Mucosa of descending colon (tissue), 3 donors: ENCODE measurements at regions not wholly inside any gene's neighbourhood (a gene's known extent, or its start where the extent isn't known, plus 50 kb on each side); places are given as distances from the start of the nearest gene placed in this dataset.

ENCODE experiments used
- ATAC-seq: fragments of 200-7000 bp; cut with Tn5 transposase; one replicate; pipeline ENCODE4 v1.9.1; 2020; ENCODE audit warnings: mild to moderate bottlenecking, moderate library complexity
- DNase-seq, 3 donors: peaks; one replicate each; pipeline ENCODE4 v3.0.0-alpha.2; 2020
- H3K36me3 ChIP-seq: fragments of 200-600 bp; one replicate; pipeline ENCODE4 v1.8.0; 2021; ENCODE audit warnings: low read depth, mild to moderate bottlenecking
- H3K4me1 ChIP-seq: fragments of 200-600 bp; one replicate; pipeline ENCODE4 v1.8.0; 2021; ENCODE audit warnings: low read depth, mild to moderate bottlenecking
- H3K4me3 ChIP-seq: fragments of 200-600 bp; one replicate; pipeline ENCODE4 v1.8.0; 2021; ENCODE audit warnings: mild to moderate bottlenecking
- H3K9me3 ChIP-seq: fragments of 200-600 bp; one replicate; pipeline ENCODE4 v1.8.0; 2021; ENCODE audit warnings: mild to moderate bottlenecking
- CTCF ChIP-seq: fragments of 200-600 bp; IDR thresholded peaks from one replicate; pipeline ENCODE4 v1.8.0; 2022; ENCODE audit warnings: antibody characterized with exemption, mild to moderate bottlenecking
- intact Hi-C, 2 donors: fragments of 100-400 bp; cut with DNase I in 1 of 2; cut with micrococcal nuclease in 1 of 2; formaldehyde crosslinking; loops; one replicate each; pipeline versions ENCODE4 v1.11.0 to v1.11.1; 2022; cut with DNase I, micrococcal nuclease
- donor health status: DM: no; HTN: no; CAD: no; lungs with moderate emphysema.
- donor health status: DM: no; HTN: no; CAD: no.
- donor health status: DM: no; HTN: yes; CAD: no.

- intact Hi-C loops, result no loop called here
- ATAC-seq, result no peak
- H3K36me3 ChIP-seq, result no peaks in the 10 kb centered on the region
- H3K4me1 ChIP-seq, result no peaks in the 10 kb centered on the region
- no peak overlapping the region for H3K4me3 ChIP-seq
- H3K9me3 ChIP-seq, result no peaks in the 10 kb centered on the region
- no peak for TF ChIP-seq CTCF
- DNase-seq, result no peak
Measured at GRCh38 chr3:177968891-177969290, 567.3 kb upstream of the KCNMB2 start.

DNA sequence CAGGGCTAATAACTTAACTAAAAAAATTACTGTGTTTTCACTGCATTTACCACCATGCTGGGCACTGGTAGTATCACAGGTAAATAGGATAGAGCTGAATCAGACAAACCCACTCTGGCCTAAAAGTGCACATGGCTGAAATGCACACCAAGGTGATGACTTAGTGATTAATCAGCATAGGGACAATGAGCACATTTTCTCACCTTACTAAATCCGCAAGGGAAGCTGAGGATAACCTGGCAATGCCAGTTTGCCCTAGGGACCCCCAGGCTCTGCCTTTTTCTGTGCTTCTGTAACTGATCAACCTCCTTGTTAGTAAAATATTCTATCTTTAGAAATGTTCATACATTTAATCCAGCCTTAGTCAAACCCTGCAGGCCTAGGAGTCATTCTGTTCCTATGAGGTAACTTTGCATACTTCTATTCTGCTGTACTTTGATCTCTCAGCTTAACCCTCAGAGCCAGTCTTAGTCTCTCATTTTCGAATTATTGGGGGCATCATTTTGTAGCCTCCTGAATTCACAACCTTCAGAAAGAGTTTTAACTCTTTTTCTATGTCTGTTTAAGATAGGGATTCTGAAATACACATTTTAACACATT is 562.9 kb upstream of the KCNMB2 start:
- intact Hi-C loops, result no loop called here
- no peak for TF ChIP-seq CTCF
- Histone ChIP-seq H3K9me3 (no peaks in the 10 kb centered on the region), H3K36me3 (no peaks in the 10 kb centered on the region), H3K4me3 (no peak overlapping the region), H3K4me1 (no peaks in the 10 kb centered on the region)
- no peak for ATAC-seq
- DNase-seq, result no peak

DNA sequence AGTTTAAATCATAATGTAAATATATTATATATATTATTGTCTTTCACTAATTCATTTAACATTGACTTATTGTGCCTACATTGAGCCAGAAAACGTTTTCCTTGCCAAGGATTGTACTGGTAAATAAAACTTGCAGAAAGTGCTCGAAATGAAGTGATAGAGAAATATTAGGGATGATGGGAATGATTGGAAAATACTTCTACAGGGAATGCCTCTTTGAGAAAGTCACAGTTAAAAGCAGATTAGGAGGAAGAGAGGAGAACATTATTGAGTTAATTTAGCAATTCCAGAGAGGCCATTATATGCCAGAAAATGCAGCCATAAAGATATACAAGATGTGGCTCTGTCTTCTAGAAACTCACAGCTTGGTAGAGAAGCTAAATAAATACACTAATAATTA is 560.0 kb upstream of the KCNMB2 start:
- no peaks in the 10 kb centered on the region for H3K9me3 ChIP-seq
- ATAC-seq (no peak), DNase-seq (no peak)
- intact Hi-C loops, result no loop called here
- H3K4me1 ChIP-seq, result no peaks in the 10 kb centered on the region
- H3K4me3 ChIP-seq, result no peak overlapping the region
- no peak for TF ChIP-seq CTCF
- no peaks in the 10 kb centered on the region for H3K36me3 ChIP-seq

- no peak overlapping the region for H3K4me3 ChIP-seq
Measured at GRCh38 chr3:177976866-177977265, 559.4 kb upstream of the KCNMB2 start.

DNA sequence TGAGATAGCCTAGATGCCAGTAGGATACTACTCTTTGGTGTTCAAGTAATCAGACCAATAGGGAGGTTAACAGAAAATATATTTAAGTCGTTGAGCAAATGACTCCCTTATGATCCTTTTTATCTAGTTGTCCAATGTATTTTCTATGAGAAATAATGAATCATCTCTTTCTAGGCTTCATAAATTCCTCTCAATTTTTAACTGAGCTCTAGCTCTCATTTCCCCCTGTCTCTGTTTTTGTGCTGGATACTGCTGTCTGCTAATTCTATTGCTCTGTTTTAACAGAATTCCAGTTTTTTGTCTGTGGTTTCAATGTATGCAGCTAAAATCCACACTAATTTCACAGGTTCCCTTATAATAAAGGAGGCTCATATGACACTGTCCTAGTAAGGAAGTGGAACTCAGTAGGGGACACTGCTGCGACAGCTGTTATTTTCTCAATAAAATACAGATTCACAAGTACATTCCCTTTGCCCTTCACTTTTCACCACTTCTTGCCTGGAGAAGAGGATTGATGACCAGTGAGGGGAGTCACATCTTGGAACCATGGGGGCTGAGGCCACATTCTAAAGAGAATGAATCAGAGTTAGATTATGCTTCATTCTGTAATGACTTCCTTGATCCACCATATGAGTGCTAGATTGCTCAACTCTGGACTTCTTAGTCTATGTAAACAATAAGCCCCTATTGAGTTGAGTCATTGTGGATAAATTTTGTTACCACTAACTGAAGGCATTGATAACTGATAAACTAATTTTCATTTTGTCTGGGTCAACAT is 558.7 kb upstream of the KCNMB2 start:
- H3K9me3 ChIP-seq, result no peaks in the 10 kb centered on the region
- no peaks in the 10 kb centered on the region for H3K36me3 ChIP-seq
- intact Hi-C loops, result no loop called here
- no peaks in the 10 kb centered on the region for H3K4me1 ChIP-seq
- TF ChIP-seq CTCF, result no peak
- no peak for DNase-seq
- ATAC-seq, result no peak
- H3K4me3 ChIP-seq, result no peak overlapping the region

More at GRCh38 chr3:177976866-177977265, 559.4 kb upstream of the KCNMB2 start:
- no peak for TF ChIP-seq CTCF
- DNase-seq, result no peak
- Histone ChIP-seq H3K4me1 (no peaks in the 10 kb centered on the region), H3K9me3 (no peaks in the 10 kb centered on the region), H3K36me3 (no peaks in the 10 kb centered on the region)
- ATAC-seq, result no peak
- intact Hi-C loops, result no loop called here
